Keratinocyte (primary cell): ENCODE measurements at regions not wholly inside any gene's neighbourhood (a gene's known extent, or its start where the extent isn't known, plus 50 kb on each side); places are given as distances from the start of the nearest gene placed in this dataset.

Experiments
- DNase-seq: peaks from one replicate; pipeline ENCODE4 v3.0.0-alpha.2; 2011; ENCODE audit warnings: low read depth, missing footprints, low spot score
- FAIRE-seq: peaks from 2 replicates; lab custom pipeline; 2011; peaks lifted over from hg19 to GRCh38; lab: Jason Lieb, UNC
- H2AFZ ChIP-seq: 2 replicates; pipeline ENCODE4 v1.6.0; 2012; ENCODE audit warnings: low read length, control low read depth, inconsistent platforms; ENCODE audit not compliant: control insufficient read depth
- H3K27ac ChIP-seq: 2 replicates; pipeline ENCODE4 v1.5.1; 2011; ENCODE audit warnings: low read length; ENCODE audit not compliant: control insufficient read depth, insufficient read depth
- H3K27me3 ChIP-seq: 3 replicates; pipeline ENCODE4 v1.6.0; 2011; ENCODE audit warnings: low read length; ENCODE audit not compliant: control insufficient read depth, insufficient read depth; ENCODE audit errors: extremely low read depth
- H3K36me3 ChIP-seq, 2 experiments: 2 replicates in 1 of 2; 3 replicates in 1 of 2; pipeline ENCODE4 v1.5.1; 2011; ENCODE audit warnings: low read length in 2 of 2, mild to moderate bottlenecking in 1 of 2; ENCODE audit not compliant: control insufficient read depth in 2 of 2, insufficient read depth in 2 of 2; ENCODE audit errors: extremely low read depth in 1 of 2
- H3K4me1 ChIP-seq: 3 replicates; pipeline ENCODE4 v1.5.1; 2011; ENCODE audit warnings: low read length; ENCODE audit not compliant: control insufficient read depth, insufficient read depth; ENCODE audit errors: extremely low read depth
- H3K4me2 ChIP-seq: 3 replicates; pipeline ENCODE4 v1.6.0; 2011; ENCODE audit warnings: low read depth, low read length; ENCODE audit not compliant: control insufficient read depth, insufficient read depth; ENCODE audit errors: extremely low read depth
- H3K4me3 ChIP-seq, 3 experiments: fragments of 200-600 bp in 1 of 3; sonication (generic) in 1 of 3; 2 replicates in 2 of 3; 3 replicates in 1 of 3; pipeline ENCODE4 v1.5.1; 2011 to 2016; ENCODE audit warnings: low read length in 3 of 3, mild to moderate bottlenecking in 3 of 3, control low read depth in 2 of 3, inconsistent platforms in 1 of 3, low read depth in 1 of 3, mixed read lengths in 1 of 3, mixed run types in 1 of 3, moderate library complexity in 1 of 3; ENCODE audit not compliant: control insufficient read depth in 2 of 3, insufficient read depth in 2 of 3; ENCODE audit errors: extremely low read depth in 1 of 3
- H3K79me2 ChIP-seq: 2 replicates; pipeline ENCODE4 v1.6.0; 2012; ENCODE audit warnings: low read length; ENCODE audit not compliant: control insufficient read depth, insufficient read depth
- H3K9ac ChIP-seq: 3 replicates; pipeline ENCODE4 v1.6.0; 2011; ENCODE audit warnings: low read length; ENCODE audit not compliant: control insufficient read depth, insufficient read depth; ENCODE audit errors: extremely low read depth
- H3K9me1 ChIP-seq: 3 replicates; pipeline ENCODE4 v1.6.0; 2011; ENCODE audit warnings: low read length; ENCODE audit not compliant: control insufficient read depth, insufficient read depth; ENCODE audit errors: extremely low read depth
- H3K9me3 ChIP-seq: 2 replicates; pipeline ENCODE4 v1.5.1; 2012; ENCODE audit warnings: low read depth, low read length; ENCODE audit not compliant: control insufficient read depth
- H4K20me1 ChIP-seq: 3 replicates; pipeline ENCODE4 v1.6.0; 2011; ENCODE audit warnings: low read length; ENCODE audit not compliant: control insufficient read depth, insufficient read depth; ENCODE audit errors: extremely low read depth
- EZH2 ChIP-seq: IDR thresholded peaks from one replicate; pipeline ENCODE4 v1.6.1; 2012; ENCODE audit warnings: inconsistent platforms, mild to moderate bottlenecking, low read length, moderate library complexity
- dilution Hi-C: fragments of 300-500 bp; cut with MboI; formaldehyde crosslinking; loops from one replicate; pipeline ENCODE4 v1.7.0; 2020; ENCODE audit warnings: low sequenced_read_pairs; ENCODE audit not compliant: extremely low pct_ligation_motif_present
- TF ChIP-seq, protein P1 (sequence below), 3 experiments: IDR thresholded peaks in 1 of 3; conservative IDR thresholded peaks in 1 of 3; optimal IDR thresholded peaks in 1 of 3; 2 replicates in 2 of 3; 3 replicates in 1 of 3; pipeline versions ENCODE3 to v1.5.1; 2011; ENCODE audit warnings: low read length in 3 of 3, mild to moderate bottlenecking in 3 of 3, moderate library complexity in 2 of 3, control low read depth in 1 of 3, inconsistent platforms in 1 of 3; ENCODE audit not compliant: insufficient read depth in 2 of 3; ENCODE audit errors: extremely low read depth in 1 of 3

DNA sequence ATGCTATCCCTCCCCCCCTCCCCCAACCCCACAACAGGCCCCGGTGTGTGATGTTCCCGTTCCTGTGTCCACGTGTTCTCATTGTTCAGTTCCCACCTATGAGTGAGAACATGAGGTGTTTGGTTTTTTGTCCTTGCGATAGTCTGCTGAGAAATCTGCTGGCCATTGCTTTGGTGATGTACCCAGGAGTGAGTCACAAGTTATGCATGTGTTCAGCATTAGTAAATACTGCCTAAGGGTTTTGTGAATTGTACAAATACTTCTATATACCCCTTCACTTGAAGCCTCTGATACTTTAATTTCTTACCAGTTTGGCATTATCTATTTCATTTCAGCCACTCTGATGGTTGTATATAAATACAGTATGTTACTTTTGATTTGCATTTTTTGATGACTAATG is 711.3 kb upstream of the GJE1 start:
- peak; percentile 85 for FAIRE-seq
- no peak overlapping the region for H2AFZ ChIP-seq

GRCh38 chr6:141418076-141418475 is 714.6 kb upstream of the GJE1 start:
- no peak for TF ChIP-seq EZH2
- TF ChIP-seq, protein P1, sequence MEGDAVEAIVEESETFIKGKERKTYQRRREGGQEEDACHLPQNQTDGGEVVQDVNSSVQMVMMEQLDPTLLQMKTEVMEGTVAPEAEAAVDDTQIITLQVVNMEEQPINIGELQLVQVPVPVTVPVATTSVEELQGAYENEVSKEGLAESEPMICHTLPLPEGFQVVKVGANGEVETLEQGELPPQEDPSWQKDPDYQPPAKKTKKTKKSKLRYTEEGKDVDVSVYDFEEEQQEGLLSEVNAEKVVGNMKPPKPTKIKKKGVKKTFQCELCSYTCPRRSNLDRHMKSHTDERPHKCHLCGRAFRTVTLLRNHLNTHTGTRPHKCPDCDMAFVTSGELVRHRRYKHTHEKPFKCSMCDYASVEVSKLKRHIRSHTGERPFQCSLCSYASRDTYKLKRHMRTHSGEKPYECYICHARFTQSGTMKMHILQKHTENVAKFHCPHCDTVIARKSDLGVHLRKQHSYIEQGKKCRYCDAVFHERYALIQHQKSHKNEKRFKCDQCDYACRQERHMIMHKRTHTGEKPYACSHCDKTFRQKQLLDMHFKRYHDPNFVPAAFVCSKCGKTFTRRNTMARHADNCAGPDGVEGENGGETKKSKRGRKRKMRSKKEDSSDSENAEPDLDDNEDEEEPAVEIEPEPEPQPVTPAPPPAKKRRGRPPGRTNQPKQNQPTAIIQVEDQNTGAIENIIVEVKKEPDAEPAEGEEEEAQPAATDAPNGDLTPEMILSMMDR (optimal IDR thresholded peaks at IDR 0.05 in 1 of 3, IDR thresholded peaks at IDR 0.05 in 1 of 3, conservative IDR thresholded peaks at IDR 0.05 in 1 of 3; ENCODE audit: extremely low read depth in 1 of 3, insufficient read depth in 2 of 3, low read length in 3 of 3) = no peak
- peaks cover 14% of the 10 kb centered on the region for H3K4me1 ChIP-seq
- dilution Hi-C loops = no loop called here

More for the DNA sequence above, 711.3 kb upstream of the GJE1 start:
- Histone ChIP-seq H3K36me3 (no peaks in the 10 kb centered on the region), H3K27me3 (no peaks in the 10 kb centered on the region), H3K27ac (peak overlapping the region; percentile 49), H3K4me1 (peaks cover 14% of the 10 kb centered on the region), H3K9me3 (no peaks in the 10 kb centered on the region), H3K9ac (no peak overlapping the region), H3K4me3 (no peak overlapping the region), H3K79me2 (no peaks in the 10 kb centered on the region), H4K20me1 (no peaks in the 10 kb centered on the region), H3K9me1 (no peaks in the 10 kb centered on the region), H3K4me2 (no peak overlapping the region)
- TF ChIP-seq, protein P1 (optimal IDR thresholded peaks at IDR 0.05 in 1 of 3, IDR thresholded peaks at IDR 0.05 in 1 of 3, conservative IDR thresholded peaks at IDR 0.05 in 1 of 3; ENCODE audit: extremely low read depth in 1 of 3, insufficient read depth in 2 of 3, low read length in 3 of 3) = no peak
- no peak for TF ChIP-seq EZH2
- dilution Hi-C loops = no loop called here
- peak; percentile 63 for DNase-seq

More at GRCh38 chr6:141418076-141418475, 714.6 kb upstream of the GJE1 start:
- Histone ChIP-seq H3K9ac (no peak overlapping the region), H2AFZ (no peak overlapping the region), H3K36me3 (no peaks in the 10 kb centered on the region), H4K20me1 (no peaks in the 10 kb centered on the region), H3K4me3 (no peak overlapping the region), H3K9me3 (no peaks in the 10 kb centered on the region), H3K9me1 (no peaks in the 10 kb centered on the region), H3K4me2 (no peak overlapping the region), H3K79me2 (no peaks in the 10 kb centered on the region), H3K27me3 (no peaks in the 10 kb centered on the region), H3K27ac (no peak overlapping the region)
- DNase-seq (no peak), FAIRE-seq (no peak)
